AG10803 (cell line): ENCODE measurements at regions not wholly inside any gene's neighbourhood (a gene's known extent, or its start where the extent isn't known, plus 50 kb on each side); places are given as distances from the start of the nearest gene placed in this dataset.

Experiments used
- DNase-seq: peaks from one replicate; pipeline ENCODE4 v3.0.0; 2010; ENCODE audit warnings: low read depth
- H3K4me3 ChIP-seq: 2 replicates; pipeline ENCODE4 v1.5.1; 2011; ENCODE audit warnings: mild to moderate bottlenecking, low read length, control low read depth
- CTCF ChIP-seq: conservative IDR thresholded peaks from 2 replicates; pipeline ENCODE4 v1.5.1; 2011; ENCODE audit warnings: mild to moderate bottlenecking, low read length, control low read depth, inconsistent platforms

DNA sequence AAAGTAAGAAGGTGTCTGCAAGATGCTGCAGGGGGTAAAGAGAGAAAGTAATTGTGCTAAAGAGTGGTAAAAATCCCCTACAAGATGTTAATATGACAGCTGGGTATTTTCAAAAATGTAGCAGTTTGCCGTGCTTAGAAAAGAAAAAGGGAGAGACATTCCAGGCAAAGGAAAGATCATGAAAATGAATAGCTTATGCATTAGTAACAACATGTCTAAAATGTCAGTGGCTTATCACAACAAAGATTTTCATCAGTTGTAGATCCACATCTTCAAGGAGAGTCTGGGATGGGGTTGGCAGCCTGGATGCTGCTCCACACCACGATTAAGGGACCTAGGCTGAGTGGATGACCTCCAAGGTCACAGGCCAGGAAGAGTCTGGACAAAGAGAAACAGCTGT, 920.9 kb downstream of the GRID1 start:
- DNase-seq = no peak
- no peak for TF ChIP-seq CTCF
- H3K4me3 ChIP-seq = no peak overlapping the region

DNA sequence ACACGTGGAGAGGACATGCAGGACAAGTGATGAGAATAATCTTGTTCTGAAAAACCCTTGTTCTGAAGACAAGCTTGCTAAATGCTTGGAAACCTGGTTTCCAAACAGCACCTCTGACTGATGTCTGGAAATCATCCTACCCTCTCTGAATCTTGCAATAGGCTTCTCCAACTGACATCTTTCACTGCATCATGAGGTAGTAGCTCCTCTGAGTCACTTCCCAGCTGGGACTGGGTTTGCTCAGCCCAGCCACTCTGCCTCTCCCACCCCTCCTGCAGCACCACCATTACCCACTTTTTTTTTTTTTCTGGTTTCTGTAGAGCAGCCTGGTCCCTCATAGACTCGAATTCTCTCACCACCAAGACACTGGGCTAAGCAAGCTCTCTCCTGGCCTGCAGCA, 919.8 kb downstream of the GRID1 start:
- DNase-seq = no peak
- TF ChIP-seq CTCF = no peak
- H3K4me3 ChIP-seq = no peak overlapping the region

- no peak for DNase-seq
- TF ChIP-seq CTCF = no peak
Observed at GRCh38 chr10:85447690-85448089, 918.9 kb downstream of the GRID1 start.

GRCh38 chr10:85448716-85449115, 917.9 kb downstream of the GRID1 start:
- TF ChIP-seq CTCF = no peak
- H3K4me3 ChIP-seq = no peak overlapping the region
- DNase-seq = no peak

More at GRCh38 chr10:85447690-85448089, 918.9 kb downstream of the GRID1 start:
- no peak overlapping the region for H3K4me3 ChIP-seq

GRCh38 chr10:85454386-85454785, 912.2 kb downstream of the GRID1 start:
- no peak for TF ChIP-seq CTCF
- no peak for DNase-seq
- no peak overlapping the region for H3K4me3 ChIP-seq

DNA sequence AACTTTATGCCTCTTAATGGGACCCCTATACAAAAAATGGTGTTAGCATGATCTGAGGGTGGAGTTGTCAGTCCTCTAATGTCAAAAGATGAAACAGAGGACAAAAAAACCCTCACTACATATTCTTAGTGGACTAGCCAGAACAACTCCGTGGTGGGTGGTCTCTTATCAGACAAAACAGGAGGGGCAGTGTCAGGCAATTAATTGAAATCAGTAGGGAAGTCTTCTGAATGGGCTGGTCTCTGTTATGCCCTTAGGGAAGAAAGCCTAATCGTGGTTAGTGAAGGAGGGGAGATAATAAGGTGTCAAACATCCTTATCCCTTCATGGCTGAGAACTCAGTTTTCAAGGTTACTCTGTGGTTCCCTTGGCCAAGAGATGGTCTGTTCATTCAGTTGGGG, 909.4 kb downstream of the GRID1 start:
- no peak for DNase-seq
- no peak overlapping the region for H3K4me3 ChIP-seq
- TF ChIP-seq CTCF = no peak

DNA sequence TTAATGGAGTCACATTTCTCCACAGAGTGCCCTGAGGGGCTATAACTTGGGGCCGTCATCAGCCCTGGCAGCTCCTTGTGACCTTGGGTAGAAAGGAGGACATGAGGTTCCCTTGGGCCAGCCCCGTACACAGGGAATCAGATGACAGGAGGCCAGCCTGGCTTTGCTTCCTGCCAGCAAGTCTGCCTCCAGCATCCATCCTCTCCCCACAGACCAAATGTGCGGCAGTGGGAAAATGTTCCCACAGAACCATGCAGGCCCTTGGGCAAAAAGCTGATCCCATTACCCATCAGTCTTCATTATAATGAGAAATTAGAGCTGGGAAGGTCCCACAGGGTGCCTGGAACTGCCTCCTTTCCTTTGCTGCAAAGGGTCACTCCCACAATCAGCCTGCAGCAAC, 908.3 kb downstream of the GRID1 start:
- no peak for TF ChIP-seq CTCF
- no peak overlapping the region for H3K4me3 ChIP-seq

More for the DNA sequence above, 908.3 kb downstream of the GRID1 start:
- DNase-seq = no peak
